Natural killer cell (primary cell): ENCODE measurements at regions not wholly inside any gene's neighbourhood (a gene's known extent, or its start where the extent isn't known, plus 50 kb on each side); places are given as distances from the start of the nearest gene placed in this dataset.

ENCODE experiments used
- ATAC-seq, 3 donors: fragments of 150-1000 bp in 2 of 3; fragments of 200-7000 bp in 1 of 3; cut with Tn5 transposase; 1 replicate in 1 of 3; 2 replicates in 2 of 3; pipeline ENCODE4 v1.10.0; 2021; ENCODE audit warnings: mild to moderate bottlenecking in 2 of 3, moderate library complexity in 2 of 3
- DNase-seq, 2 donors: peaks; one replicate each; pipeline versions ENCODE4 v3.0.0 to v3.0.0-alpha.2; 2013 to 2021; ENCODE audit warnings: mixed read lengths in 1 of 2
- H3K27ac ChIP-seq: one replicate; pipeline ENCODE4 v1.5.1; 2013; ENCODE audit warnings: mild to moderate bottlenecking, low read length
- H3K27me3 ChIP-seq: one replicate; pipeline ENCODE4 v1.6.1; 2013; ENCODE audit warnings: low read length; ENCODE audit not compliant: control insufficient read depth, insufficient read depth
- H3K36me3 ChIP-seq: one replicate; pipeline ENCODE4 v1.6.1; 2013; ENCODE audit warnings: low read length; ENCODE audit not compliant: control insufficient read depth, insufficient read depth
- H3K4me1 ChIP-seq: one replicate; pipeline ENCODE4 v1.6.1; 2013; ENCODE audit warnings: low read length; ENCODE audit not compliant: control insufficient read depth, insufficient read depth
- H3K4me3 ChIP-seq: one replicate; pipeline ENCODE4 v1.5.1; 2013; ENCODE audit warnings: low read length
- H3K9me3 ChIP-seq: one replicate; pipeline ENCODE4 v1.6.1; 2013; ENCODE audit warnings: low read length; ENCODE audit not compliant: control insufficient read depth, insufficient read depth
- H3K27ac Mint-ChIP-seq, 2 donors: one replicate each; pipeline ENCODE4 v1.8.0; 2022; ENCODE audit warnings: mild to moderate bottlenecking in 2 of 2, mixed read lengths in 2 of 2, moderate library complexity in 1 of 2
- H3K27me3 Mint-ChIP-seq, 2 donors: one replicate each; pipeline ENCODE4 v1.8.0; 2022; ENCODE audit warnings: low read depth in 2 of 2, mixed read lengths in 2 of 2
- H3K36me3 Mint-ChIP-seq: one replicate; pipeline ENCODE4 v1.8.0; 2022; ENCODE audit warnings: mixed read lengths
- H3K4me1 Mint-ChIP-seq, 2 donors: one replicate each; pipeline ENCODE4 v1.8.0; 2022; ENCODE audit warnings: mixed read lengths in 2 of 2
- H3K4me3 Mint-ChIP-seq: one replicate; pipeline ENCODE4 v1.8.0; 2022; ENCODE audit warnings: mild to moderate bottlenecking, moderate library complexity, mixed read lengths
- H3K9me3 Mint-ChIP-seq, 2 donors: one replicate each; pipeline ENCODE4 v1.8.0; 2022; ENCODE audit warnings: mixed read lengths in 2 of 2
- WGBS: methylation state at CpG from one replicate; pipeline ENCODE4 v1.1.7; 2013; ENCODE audit warnings: missing lambda C conversion rate; ENCODE audit not compliant: insufficient coverage; 5-methylcytosine and 5-hydroxymethylcytosine counted together
- intact Hi-C: fragments of 100-400 bp; cut with micrococcal nuclease; formaldehyde crosslinking; loops from one replicate; pipeline ENCODE4 v1.14.2; 2022
- TF ChIP-seq, protein P1 (sequence below): fragments of 200-600 bp; IDR thresholded peaks from one replicate; pipeline ENCODE4 v1.8.0; 2022; ENCODE audit warnings: antibody characterized with exemption

DNA sequence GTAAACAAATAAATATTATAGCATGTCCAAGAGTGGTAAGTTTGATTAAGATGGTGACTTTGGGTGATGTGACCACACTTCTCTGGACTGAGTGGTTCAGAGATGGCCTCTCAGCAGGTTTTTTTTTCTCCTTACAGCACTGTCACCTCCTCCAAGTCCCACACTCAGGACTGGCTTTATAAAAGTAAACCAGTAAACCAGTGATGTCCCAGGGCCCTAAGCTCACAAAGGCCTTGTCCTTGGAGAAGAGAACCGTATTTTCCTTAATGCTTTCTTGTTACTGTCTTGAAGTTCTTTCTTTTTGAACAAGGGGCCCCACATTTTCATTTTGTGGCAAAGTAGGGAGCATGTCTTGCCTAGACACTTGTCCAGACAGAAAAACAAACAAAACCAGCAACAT, 274.0 kb downstream of the MYCN start:
- Histone ChIP-seq H3K27me3 (no peaks in the 10 kb centered on the region), H3K4me1 (no peaks in the 10 kb centered on the region), H3K9me3 (no peaks in the 10 kb centered on the region), H3K4me3 (no peak overlapping the region), H3K36me3 (no peaks in the 10 kb centered on the region), H3K27ac (no peak overlapping the region)
- intact Hi-C loops, result no loop called here
- no peaks in the 10 kb centered on the region for H3K27me3 Mint-ChIP-seq
- DNase-seq (no peak), ATAC-seq (no peak)
- no peaks in the 10 kb centered on the region for H3K36me3 Mint-ChIP-seq
- no peak overlapping the region for H3K27ac Mint-ChIP-seq
- WGBS, result 86% methylated on average over 1 of the region's 1 CpG
- H3K9me3 Mint-ChIP-seq, result no peaks in the 10 kb centered on the region
- H3K4me3 Mint-ChIP-seq, result no peak overlapping the region
- TF ChIP-seq, protein P1, sequence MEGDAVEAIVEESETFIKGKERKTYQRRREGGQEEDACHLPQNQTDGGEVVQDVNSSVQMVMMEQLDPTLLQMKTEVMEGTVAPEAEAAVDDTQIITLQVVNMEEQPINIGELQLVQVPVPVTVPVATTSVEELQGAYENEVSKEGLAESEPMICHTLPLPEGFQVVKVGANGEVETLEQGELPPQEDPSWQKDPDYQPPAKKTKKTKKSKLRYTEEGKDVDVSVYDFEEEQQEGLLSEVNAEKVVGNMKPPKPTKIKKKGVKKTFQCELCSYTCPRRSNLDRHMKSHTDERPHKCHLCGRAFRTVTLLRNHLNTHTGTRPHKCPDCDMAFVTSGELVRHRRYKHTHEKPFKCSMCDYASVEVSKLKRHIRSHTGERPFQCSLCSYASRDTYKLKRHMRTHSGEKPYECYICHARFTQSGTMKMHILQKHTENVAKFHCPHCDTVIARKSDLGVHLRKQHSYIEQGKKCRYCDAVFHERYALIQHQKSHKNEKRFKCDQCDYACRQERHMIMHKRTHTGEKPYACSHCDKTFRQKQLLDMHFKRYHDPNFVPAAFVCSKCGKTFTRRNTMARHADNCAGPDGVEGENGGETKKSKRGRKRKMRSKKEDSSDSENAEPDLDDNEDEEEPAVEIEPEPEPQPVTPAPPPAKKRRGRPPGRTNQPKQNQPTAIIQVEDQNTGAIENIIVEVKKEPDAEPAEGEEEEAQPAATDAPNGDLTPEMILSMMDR, result no peak
- no peaks in the 10 kb centered on the region for H3K4me1 Mint-ChIP-seq

DNA sequence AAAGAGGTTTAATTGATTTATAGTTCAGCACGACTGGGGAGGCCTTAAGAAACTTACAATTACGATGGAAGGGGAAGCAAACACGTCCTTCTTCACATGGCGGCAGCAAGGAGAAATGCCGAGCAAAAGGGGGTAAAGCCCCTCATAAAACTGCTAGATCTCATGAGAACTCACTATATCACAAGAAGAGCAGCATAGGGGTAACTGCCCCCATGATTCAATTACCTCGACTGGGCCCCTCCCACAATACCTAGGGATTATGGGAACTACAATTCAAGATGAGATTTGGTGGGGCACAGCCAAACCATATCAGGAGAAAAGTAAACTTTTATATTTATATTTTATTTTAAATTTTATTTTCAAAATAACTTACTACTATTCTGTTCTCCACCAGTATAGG, 272.0 kb downstream of the MYCN start:
- H3K27ac ChIP-seq, result no peak overlapping the region
- no peak overlapping the region for H3K4me3 Mint-ChIP-seq
- no peak overlapping the region for H3K27ac Mint-ChIP-seq
- H3K36me3 Mint-ChIP-seq, result no peaks in the 10 kb centered on the region
- no peaks in the 10 kb centered on the region for H3K36me3 ChIP-seq
- H3K4me1 Mint-ChIP-seq, result no peaks in the 10 kb centered on the region
- no peaks in the 10 kb centered on the region for H3K9me3 ChIP-seq
- no peaks in the 10 kb centered on the region for H3K27me3 ChIP-seq
- H3K9me3 Mint-ChIP-seq, result peaks cover 0 to 3% of the 10 kb centered on the region in 2 donors
- no peak overlapping the region for H3K4me3 ChIP-seq
- H3K27me3 Mint-ChIP-seq, result no peaks in the 10 kb centered on the region
- no peak for ATAC-seq
- DNase-seq, result no peak
- TF ChIP-seq, protein P1, result no peak
- WGBS, result 86% methylated on average over 5 of the region's 6 CpGs
- H3K4me1 ChIP-seq, result no peaks in the 10 kb centered on the region
- intact Hi-C loops, result no loop called here

GRCh38 chr2:16211341-16211740, 271.0 kb downstream of the MYCN start:
- Mint-ChIP-seq H3K4me1 (no peaks in the 10 kb centered on the region), H3K9me3 (peaks cover 0 to 3% of the 10 kb centered on the region in 2 donors), H3K27me3 (peaks cover 0 to 3% of the 10 kb centered on the region in 2 donors), H3K36me3 (no peaks in the 10 kb centered on the region), H3K4me3 (no peak overlapping the region), H3K27ac (no peak overlapping the region)
- ATAC-seq (no peak), DNase-seq (no peak)
- H3K4me1 ChIP-seq, result no peaks in the 10 kb centered on the region
- H3K9me3 ChIP-seq, result no peaks in the 10 kb centered on the region
- no peaks in the 10 kb centered on the region for H3K27me3 ChIP-seq
- intact Hi-C loops, result no loop called here
- H3K36me3 ChIP-seq, result no peaks in the 10 kb centered on the region
- WGBS, result 50% methylated on average over 1 of the region's 4 CpGs
- no peak overlapping the region for H3K4me3 ChIP-seq
- H3K27ac ChIP-seq, result no peak overlapping the region
- TF ChIP-seq, protein P1, result no peak

DNA sequence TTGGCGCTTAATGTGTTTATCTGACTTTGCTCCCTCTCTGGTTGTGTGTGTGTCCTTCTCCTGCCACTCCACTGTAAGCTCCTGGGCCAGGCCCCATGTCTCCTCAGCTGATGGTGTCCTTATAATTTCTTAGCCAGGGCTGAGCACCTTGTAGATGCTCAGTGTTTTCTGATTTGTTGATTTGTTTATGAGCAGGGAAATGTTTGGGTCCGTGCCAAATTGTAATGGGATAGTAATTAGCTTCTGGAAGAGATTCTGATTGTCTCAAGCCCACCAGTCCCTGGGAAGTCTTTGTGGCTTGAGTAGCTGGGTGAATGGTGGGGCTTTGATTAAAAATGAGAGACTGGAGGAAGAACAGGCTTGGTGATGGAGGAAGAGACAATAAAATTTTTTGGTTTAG, 270.5 kb downstream of the MYCN start:
- H3K4me1 Mint-ChIP-seq, result no peaks in the 10 kb centered on the region
- no peak overlapping the region for H3K4me3 ChIP-seq
- no peak for DNase-seq
- TF ChIP-seq, protein P1, result no peak
- no peaks in the 10 kb centered on the region for H3K9me3 ChIP-seq
- no peak overlapping the region for H3K4me3 Mint-ChIP-seq
- no peak for ATAC-seq
- peaks cover 0 to 5% of the 10 kb centered on the region in 2 donors for H3K27me3 Mint-ChIP-seq
- intact Hi-C loops, result no loop called here
- H3K27ac ChIP-seq, result no peak overlapping the region
- 87% methylated on average over 2 of the region's 2 CpGs for WGBS
- H3K36me3 ChIP-seq, result no peaks in the 10 kb centered on the region
- H3K27me3 ChIP-seq, result no peaks in the 10 kb centered on the region
- peaks cover 0 to 3% of the 10 kb centered on the region in 2 donors for H3K9me3 Mint-ChIP-seq
- H3K4me1 ChIP-seq, result no peaks in the 10 kb centered on the region
- H3K36me3 Mint-ChIP-seq, result no peaks in the 10 kb centered on the region
- H3K27ac Mint-ChIP-seq, result no peak overlapping the region
